GM12864 (cell line): ENCODE measurements at regions not wholly inside any gene's neighbourhood (a gene's known extent, or its start where the extent isn't known, plus 50 kb on each side); places are given as distances from the start of the nearest gene placed in this dataset.

ENCODE experiments used
- DNase-seq: peaks from one replicate; pipeline ENCODE4 v3.0.0-alpha.2; 2011; ENCODE audit warnings: low read depth
- H3K4me3 ChIP-seq: 2 replicates; pipeline ENCODE4 v1.5.1; 2011; ENCODE audit warnings: mild to moderate bottlenecking, low read depth, low read length, control low read depth
- TF ChIP-seq, protein P1 (sequence below): IDR thresholded peaks from 2 replicates; pipeline ENCODE4 v1.5.1; 2011; ENCODE audit warnings: low read depth, mild to moderate bottlenecking, moderate library complexity, low read length, control low read depth, inconsistent platforms; ENCODE audit errors: missing control alignments

DNA sequence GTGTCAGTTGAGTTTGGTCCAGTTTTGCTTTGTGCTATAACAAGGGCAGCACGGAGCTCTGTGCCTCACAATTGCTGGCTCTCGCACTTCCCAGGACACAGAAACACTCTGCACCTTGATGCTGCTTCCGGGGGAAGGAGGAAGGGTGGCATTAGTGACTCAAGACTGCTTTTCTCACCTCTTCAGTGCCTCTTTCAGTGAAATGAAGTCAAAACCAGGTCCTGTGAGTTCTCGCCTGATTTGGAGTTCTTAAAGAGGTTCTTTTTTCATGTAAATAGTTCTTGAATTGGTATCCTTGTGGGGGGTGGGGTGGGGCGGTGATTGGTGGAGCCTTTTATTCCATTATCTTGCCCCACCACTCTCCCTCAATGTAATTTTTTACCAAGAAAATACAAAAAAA lies 91.5 kb upstream of the MYT1L start:
- TF ChIP-seq, protein P1, sequence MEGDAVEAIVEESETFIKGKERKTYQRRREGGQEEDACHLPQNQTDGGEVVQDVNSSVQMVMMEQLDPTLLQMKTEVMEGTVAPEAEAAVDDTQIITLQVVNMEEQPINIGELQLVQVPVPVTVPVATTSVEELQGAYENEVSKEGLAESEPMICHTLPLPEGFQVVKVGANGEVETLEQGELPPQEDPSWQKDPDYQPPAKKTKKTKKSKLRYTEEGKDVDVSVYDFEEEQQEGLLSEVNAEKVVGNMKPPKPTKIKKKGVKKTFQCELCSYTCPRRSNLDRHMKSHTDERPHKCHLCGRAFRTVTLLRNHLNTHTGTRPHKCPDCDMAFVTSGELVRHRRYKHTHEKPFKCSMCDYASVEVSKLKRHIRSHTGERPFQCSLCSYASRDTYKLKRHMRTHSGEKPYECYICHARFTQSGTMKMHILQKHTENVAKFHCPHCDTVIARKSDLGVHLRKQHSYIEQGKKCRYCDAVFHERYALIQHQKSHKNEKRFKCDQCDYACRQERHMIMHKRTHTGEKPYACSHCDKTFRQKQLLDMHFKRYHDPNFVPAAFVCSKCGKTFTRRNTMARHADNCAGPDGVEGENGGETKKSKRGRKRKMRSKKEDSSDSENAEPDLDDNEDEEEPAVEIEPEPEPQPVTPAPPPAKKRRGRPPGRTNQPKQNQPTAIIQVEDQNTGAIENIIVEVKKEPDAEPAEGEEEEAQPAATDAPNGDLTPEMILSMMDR: no peak
- no peak for DNase-seq
- no peak overlapping the region for H3K4me3 ChIP-seq

DNA sequence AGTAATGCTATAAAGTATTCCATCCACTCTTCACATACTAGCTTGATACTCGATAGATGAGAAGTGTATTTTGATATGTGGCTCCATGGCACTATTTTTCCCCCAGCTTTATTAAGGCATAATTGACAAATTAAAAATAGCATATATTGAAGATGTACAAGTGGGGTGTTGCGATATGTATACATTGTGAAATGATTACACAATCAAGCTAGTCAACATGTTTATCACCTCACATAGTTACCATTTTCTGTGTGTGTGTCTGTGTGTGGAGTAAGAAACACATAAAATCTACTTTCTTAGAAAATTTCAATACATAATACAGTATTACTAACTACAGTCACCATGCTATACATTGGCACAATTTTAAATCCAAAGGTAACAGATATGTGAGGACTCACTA lies 82.5 kb upstream of the MYT1L start:
- DNase-seq: no peak
- TF ChIP-seq, protein P1: no peak
- H3K4me3 ChIP-seq: no peak overlapping the region

DNA sequence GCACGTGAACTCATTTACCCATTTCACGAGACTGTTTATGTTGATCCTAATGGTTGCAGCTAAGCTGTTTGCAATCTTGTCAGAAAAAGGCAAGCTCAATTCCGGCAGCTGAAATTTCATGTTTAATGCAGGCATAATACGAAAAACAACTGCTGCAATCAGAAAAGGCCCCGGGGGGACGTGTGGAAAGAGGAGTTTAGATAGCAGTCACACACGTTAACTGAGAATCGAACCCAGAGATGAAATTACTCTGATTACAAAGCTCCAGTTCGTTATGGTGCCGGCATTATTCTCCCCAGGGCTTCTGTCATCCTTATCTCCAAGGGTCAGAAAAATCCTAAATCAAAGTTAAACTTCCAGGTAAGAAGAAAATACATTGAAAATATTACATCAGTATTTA lies 79.9 kb upstream of the MYT1L start:
- TF ChIP-seq, protein P1: no peak
- H3K4me3 ChIP-seq: no peak overlapping the region
- DNase-seq: no peak

DNA sequence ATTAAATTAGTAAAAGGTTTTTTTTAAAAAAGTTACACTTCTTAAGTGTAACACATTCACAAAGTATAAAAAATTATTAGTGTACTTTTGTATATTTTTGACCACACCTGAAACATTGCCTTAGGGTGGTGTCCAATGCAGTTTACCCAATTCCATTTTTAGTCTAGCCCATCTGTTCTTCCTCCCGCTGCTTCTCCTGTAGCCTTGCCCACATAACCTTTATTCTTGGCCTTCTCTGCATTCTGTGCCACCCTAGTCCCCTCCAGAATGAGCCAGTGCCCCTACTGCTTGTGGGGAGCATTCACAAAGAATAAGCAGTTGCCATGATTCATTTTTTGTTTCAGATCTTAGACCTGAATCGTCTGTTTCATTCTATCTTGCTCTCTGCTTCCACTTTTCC lies 78.4 kb upstream of the MYT1L start:
- H3K4me3 ChIP-seq: no peak overlapping the region
- DNase-seq: no peak
- TF ChIP-seq, protein P1: no peak

DNA sequence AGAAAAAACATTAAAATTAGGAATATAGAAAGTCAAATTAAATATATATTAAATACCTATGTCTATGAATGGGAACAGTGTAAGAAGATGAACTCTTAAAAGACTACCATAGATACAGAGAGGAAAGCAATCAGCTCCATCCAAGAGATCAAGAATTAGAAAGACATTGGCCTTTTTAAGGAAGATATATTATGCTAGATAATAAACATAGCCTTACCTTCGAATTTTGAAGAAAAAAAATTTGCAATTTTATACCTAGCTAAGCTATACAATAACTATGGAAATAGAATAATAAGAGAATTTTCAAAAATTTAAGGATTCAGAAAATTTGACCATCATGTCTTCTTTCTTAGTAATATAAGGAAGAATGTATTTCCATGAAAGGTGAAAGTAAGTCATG lies 74.7 kb upstream of the MYT1L start:
- TF ChIP-seq, protein P1: no peak
- no peak for DNase-seq
- no peak overlapping the region for H3K4me3 ChIP-seq

DNA sequence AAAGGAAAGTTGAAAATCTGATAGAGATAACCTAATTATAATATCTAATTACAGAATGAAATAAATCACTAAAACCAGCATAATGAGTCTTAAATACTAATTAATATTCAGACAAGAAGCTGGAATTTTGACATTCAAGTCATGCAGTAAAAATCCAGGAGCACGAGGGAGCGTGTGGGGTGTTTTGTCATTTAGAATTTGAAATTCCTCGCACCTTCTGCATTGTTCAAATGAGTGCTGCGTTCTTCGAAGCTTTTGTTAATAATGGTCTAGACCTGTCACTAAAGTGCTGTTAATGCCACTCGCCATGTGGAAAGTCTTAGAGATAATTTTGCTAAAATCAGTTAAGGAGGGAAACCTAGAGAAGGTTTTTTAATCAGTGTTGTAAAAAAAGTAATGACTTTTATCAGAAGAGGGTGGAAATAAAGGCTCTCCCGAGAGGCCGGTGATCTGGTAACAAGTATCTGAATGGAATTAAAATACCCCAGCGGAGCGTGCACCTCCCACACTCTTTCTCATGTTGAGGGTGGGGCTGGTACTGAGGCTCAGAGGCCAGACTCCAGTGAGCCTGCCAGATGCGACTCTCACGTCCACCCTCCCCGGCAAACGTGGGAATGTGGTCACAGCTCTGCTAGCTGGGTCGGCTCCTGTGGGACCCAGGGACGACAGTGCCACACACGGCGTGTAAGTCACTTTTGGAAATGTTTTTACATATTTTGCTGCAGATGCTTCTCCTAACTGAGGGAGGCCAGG lies 69.4 kb upstream of the MYT1L start:
- TF ChIP-seq, protein P1: no peak
- no peak for DNase-seq
- H3K4me3 ChIP-seq: no peak overlapping the region

DNA sequence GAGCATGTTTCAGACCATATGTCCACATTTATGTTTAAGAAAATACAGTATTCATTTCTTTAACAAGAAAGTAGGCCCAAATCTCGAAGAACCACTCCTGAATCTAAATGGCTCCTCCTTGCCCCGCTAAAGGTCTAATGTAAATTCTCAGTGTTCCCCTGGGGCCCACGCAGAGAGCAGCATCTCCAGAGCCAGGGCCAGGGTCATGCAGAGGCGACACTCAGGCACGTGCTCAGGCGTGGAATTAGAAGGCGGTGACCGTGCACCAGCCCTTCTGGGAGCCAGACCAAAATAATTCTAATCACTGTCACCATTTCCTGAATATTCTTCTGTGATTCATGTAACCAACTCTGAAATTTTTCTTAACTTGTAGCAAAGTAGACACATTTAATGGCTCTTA lies 68.3 kb upstream of the MYT1L start:
- no peak overlapping the region for H3K4me3 ChIP-seq
- TF ChIP-seq, protein P1: no peak
- no peak for DNase-seq
